Stimulated activated CD8-positive, alpha-beta memory T cell treated with anti-CD3 and anti-CD28 coated beads, Interleukin-4, amount 100 ng/mL, for 24 hours (primary cell): ENCODE measurements at regions not wholly inside any gene's neighbourhood (a gene's known extent, or its start where the extent isn't known, plus 50 kb on each side); places are given as distances from the start of the nearest gene placed in this dataset.

ENCODE experiments used
- DNase-seq: peaks from one replicate; pipeline ENCODE4 v3.0.0-alpha.2; 2020; ENCODE audit warnings: low read depth

DNA sequence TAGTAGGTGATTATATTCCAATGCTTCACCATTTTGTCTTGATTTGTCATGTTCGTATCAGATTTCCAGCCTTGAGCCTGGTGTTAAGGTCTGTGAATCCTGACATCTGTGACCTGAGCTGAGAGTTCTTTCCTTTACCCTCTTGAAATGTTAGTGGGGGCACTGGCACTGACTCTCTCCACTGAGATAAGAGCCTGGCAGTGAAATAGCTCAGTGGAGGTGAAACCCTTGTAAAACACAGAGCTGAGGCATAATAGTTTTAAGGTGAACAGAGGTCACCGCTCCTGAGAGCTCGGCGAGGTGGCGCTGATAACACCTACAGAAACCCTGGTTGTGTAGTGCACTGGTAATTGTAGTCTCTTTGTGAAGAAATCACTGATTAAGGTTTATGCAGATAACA lies 748.2 kb downstream of the DIAPH3 start:
- DNase-seq: no peak

DNA sequence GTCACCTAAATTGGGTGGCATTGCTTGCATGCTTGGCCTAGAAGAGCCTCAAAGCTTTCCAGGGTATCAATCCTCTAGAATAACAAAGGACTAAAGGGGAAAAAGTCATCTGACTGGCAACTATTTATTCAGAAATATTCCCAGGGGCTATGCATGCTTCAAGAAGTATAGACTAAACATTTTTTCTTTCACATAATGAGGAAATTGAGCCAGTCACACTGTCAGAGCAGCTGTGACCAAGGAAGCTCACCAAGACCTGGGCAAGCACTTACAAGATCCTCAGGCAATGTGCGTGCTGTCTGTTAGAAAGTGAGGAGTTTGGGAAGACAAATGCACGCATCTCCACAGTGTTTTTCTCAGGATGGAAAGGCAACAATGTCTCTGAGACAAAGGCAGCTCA lies 747.2 kb downstream of the DIAPH3 start:
- no peak for DNase-seq

DNA sequence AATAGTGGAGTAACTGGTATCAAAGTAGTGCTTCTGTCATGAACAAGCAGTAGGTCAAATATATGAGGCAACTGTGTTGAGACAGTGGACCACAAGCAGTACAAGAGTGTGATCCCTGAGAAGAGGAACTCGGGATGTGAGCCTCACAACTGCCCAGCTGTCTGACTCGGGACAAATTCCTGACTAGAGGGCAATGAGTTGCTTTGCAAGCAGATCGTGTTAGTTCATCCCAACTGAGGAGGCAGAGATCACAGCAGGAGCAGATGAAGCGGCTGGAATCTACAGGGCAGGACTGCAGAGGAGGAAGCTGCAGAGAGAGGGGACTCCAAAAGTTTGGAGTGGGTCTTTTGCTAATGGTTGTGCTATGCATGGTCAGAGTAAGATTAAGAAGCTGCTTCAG lies 741.1 kb downstream of the DIAPH3 start:
- DNase-seq: no peak

DNA sequence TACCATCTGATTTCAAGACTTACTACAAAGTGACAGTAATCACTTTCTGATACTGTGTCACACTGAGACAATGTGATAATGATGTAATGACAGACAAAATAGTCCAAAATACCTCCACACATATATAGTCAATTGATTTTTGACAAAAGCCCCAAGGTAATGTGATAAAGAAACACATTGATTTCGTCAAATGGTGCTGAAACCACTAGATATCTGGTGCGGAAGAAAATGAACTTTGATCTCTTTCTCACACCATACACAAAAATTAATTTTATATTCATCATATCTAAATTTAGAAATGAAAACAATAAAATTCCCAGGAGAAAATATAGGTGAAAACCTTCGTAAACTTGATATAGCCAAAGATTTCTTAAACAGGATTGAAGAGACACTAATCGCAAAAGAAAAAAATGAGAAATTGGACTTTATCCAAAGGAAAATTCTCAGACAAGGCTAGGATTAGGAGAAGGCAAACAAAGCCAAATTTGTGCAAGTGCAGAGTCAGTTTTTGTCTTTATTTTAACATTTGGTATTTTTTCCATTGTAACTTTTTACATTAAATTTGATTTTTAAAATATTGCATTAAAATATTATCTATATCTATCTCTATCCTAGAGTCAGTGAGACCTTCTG lies 739.9 kb downstream of the DIAPH3 start:
- no peak for DNase-seq

DNA sequence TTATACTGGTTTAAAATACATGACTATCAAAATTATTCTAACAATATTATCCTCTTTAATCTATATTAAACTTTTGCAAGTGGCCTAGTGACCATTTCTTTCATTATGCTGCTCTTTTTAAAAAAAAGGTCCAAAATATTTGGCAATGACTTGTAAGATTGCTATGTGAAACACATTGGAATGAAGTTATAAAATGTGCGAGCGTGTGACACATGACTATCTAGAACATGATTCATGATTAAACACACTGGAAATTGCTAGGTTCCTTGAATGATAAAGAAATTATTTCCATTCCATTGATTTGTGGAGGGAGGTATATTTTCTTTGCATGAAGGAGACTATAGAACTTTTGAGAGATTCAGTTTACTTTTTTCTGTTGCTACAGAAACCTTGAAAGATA lies 739.1 kb downstream of the DIAPH3 start:
- no peak for DNase-seq

DNA sequence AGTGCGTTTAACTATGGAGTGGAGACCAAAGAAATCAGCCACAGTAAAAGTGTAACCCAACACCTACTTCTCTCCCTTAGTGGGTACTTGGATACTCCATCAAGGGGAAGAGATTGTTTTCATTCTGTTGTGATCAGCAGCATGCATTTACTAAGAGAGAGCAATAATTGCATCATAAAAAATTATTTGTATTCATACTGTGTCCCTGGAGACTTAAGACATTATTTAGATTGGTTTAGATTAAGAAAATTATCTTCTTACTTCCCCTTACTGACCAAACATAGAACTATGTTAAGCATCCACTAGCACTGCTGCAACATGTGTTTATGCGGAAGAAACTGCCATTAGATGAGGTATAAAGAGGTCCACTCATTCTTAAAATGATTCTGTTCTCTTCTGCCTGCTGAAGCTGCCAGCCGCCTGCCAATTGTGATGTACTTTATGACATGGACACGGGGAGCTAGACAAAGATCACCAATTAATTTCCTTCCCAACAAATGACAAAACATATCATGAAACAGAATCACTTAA lies 738.5 kb downstream of the DIAPH3 start:
- no peak for DNase-seq

DNA sequence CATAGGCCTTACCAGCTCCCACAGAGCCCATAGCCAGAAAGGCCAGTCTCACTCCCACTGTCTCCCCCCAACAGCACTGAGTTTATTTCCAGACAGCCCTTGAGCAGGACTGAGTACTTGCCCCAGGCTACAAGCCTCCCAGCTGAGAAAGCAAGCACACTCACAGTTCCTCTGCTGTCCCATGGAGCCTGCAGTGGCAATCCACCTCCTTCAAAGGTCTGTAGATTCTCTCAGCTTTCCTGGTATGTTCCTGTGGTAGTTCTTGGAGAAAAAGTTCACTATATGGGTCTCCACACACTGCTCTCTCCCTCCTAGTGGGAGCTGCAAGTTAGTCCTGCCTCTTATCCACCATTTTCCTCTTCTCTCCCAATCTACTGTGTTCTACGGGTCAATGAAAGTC lies 728.7 kb downstream of the DIAPH3 start:
- no peak for DNase-seq

DNA sequence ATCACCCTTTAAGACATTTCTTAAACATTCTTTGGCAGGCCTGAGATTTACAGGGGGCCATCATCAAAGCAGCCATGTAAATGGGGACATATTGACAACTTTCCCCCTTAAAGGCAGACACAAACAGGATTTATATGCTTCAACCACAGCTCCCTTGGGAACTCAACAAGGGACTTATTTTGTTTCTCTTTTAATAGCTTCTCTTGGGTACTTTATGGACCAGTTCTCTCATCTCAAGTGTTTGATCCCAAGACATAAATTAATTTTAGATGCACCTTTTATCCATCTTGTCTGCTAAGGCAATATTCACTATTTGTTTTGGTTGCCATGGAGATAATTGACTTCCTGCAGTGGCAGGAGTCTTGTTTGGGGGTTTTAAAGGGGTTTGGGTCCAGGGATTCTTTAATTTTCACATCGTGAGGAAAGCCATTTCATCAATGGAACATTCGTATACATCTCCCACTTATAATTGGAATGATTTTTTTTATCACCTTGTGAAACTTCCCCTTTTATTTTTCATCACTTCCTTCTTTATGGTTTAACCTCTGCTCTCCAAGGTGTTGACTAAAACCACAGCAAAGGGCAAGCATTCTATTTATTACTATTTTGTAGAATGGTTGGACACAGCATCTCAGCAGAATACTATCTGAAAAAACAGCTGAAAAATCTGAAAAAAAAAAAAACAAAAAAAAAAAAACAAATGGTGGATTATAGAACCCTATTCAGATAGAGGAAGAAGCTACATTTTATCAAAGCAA lies 726.0 kb downstream of the DIAPH3 start:
- no peak for DNase-seq

DNA sequence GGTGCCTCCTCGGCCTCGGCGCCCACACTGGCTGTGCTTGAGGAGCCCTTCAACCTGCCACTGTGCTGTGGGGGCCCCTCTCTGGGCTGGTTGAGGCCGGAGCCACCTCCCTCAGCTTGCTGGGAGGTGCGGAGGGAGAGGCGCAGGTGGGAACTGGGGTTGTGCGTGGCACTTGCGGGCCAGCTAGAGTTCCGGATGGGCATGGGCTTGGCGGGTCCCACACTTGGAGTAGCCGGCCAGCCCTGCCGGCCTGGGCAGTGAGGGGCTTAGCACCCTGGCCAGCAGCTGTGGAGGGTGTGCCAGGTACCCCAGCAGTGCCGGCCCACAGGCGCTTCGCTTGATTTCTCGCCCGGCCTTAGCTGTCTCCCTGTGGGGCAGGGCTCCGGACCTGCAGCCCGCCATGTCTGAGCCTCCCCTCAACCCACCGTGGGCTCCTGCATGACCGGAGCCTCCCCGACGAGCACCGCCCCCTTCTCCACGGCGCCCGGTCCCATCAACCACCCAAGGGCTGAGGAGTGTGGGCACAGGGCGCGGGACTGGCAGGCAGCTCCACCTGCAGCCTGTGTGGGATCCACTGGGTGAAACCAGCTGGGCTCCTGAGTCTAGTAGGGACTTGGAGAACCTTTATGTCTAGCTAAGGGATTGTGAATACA lies 723.8 kb downstream of the DIAPH3 start:
- no peak for DNase-seq

DNA sequence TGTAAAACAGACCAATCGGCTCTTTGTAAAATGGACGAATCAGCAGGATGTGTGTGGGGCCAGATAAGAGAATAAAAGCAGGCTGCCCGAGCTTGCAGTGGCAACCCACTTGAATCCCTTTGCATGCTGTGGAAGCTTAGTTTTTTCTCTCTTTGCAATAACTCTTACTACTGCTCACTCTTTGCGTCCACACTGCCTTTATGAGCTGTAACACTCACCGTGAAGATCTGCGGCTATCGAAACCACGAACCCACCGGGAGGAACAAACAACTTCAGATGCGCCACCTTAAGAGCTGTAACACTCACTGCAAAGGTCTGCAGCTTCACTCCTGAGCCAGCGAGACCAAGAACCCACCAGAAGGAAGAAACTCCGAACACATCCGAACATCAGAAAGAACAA lies 722.7 kb downstream of the DIAPH3 start:
- peak; percentile 2 for DNase-seq

DNA sequence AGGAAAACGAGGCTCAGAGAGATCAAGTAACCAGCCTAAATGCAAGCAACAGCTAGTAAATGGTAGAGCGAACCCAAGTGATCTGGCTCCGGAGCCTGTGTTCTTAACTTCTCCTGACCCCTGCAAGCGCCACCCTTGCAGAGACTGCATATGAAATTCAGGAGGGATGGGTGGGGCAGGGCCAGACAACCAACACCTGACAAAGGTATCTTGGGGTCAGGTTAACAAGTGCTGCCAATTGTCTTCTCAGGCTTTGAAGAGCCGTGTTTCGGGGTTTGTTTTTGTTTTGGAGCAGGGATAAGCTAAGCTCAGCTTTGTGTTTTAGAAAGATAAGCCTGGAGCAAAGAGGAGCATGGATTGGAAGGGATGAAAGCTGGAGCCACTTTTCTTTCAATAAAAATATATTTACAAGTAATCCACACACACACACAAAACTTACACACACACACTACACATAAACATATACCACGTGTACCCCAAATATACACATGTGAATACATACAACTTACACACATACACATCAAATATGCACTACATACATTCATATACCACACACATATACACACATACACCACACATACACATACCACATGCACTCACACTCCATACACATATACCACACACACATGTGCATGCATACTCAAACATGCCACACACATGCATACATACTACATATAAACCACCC lies 722.0 kb downstream of the DIAPH3 start:
- DNase-seq: no peak

DNA sequence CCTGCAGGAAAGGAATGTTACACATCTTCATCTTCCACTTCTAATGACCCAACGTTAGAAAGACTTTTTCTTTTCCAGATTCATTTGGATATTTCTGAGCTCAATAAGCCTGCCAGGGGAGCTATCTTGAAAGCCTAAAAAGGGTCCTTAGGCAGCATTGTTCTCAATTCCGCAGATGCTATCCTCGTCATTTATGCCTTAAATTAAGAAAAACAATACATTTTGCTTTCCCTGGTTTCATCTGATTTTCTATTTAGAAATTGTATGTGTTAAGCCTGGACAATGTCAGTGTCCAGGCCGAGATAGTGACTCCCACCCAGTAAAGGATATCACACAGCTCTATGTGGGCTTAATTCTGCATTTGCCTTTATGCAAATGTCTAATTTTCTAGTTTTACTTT lies 721.3 kb downstream of the DIAPH3 start:
- DNase-seq: no peak

DNA sequence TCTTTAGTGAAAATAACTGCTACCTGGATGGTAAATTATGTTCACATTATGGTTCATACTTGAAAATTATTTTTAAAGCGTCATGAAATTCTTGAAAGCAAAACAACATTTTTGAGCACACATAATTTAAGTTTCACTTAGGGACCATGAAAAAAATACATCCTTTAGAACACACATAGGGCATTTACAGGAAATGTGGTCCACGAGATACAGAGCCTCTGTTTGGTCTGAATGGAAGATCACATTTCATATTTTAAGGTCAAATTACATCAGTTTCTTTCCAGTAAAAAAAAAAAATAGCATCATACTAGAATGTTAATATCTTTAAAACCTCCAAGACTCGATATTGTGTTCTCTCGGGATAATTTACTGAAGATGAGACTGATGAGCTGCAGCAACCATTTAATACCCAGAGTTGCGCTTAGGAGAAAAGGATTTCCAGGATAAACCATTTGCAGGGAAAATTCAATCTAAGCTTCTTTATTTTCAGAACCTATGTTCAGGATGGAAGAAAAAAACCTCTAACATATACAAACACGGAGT lies 720.7 kb downstream of the DIAPH3 start:
- no peak for DNase-seq

DNA sequence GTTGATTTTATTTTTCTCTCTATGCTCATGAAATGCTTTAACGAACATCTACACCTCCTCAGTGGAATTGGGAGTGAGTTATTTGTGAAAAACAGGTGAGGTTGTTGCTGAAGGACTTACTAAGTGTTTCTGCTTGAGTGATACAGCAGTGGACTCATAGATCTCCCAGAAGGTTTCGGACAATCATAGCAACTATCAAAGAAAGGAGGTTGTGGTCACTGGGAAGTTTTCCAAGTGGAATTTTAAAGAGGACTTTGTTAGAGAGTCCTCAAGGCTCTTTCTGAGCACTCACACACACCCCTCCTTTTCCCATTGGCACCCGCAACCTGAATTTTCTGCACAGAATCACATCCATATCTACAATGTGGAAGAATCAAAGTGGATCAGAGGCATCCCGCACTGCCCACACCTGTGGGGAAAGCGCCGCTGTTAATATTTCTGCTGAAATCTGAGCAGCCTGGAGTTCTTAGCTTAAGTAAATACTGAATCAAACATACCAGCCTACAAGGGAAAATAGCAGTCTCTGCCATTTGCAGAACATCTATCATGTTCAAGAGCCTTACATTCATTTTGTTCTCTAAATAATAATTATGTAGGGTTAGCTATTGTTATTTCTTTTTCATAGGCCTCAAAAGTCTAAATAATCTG lies 719.4 kb downstream of the DIAPH3 start:
- no peak for DNase-seq

DNA sequence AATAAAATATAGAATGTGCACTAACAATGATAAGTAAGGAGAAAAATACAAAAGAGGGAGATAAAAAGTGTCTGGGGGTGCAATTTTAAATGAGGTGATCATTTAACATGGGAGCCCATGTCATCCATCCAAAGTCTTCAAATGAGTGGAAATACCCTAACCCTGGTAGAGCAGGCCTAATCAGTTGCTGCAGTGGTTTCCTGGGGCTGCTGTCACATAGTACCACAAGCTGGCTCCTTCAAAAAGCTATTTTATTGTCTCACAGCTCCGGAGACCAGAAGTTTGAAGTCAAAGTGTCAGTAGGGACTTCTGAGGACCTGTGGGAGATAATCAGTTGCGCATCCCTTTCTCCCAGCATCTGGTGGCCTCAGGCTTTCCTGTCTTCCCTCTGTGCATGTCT lies 717.9 kb downstream of the DIAPH3 start:
- no peak for DNase-seq

DNA sequence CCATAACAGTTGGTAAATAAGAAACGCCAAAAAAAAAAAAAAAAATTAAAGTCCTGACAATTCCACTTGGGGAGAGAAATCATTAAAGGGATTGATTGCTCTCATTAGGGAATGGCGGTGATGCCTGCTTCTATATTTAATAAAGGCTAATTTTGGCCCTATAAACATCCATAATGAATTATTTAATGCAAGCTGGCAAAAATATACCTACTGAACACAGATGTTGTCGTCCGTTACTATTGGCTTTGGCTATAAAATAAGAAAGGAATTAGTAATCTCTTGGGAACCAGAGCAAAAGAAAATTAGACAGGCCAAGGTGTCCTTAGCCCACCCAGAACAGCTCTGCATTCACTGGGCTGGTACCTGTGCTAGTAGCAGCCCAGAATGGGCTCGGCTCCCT lies 717.3 kb downstream of the DIAPH3 start:
- no peak for DNase-seq

DNA sequence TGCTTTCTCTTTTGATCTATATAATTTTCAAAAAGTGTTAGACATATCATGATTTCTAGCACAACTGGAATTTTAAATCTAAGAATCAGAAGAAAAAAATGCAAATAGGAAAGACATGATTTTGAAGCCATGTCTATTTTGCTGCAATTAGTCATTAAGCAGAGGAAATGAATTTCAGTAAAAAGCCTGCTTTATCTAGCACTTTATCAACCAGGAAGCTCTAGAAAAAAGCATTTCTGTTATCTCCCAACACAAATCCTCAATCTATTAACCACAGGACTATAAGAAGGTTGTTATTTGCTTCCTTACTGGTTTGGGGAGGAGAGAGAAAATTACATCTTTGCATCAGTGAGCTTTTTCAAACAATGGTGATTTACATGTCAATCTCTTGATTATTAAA lies 716.7 kb downstream of the DIAPH3 start:
- no peak for DNase-seq

DNA sequence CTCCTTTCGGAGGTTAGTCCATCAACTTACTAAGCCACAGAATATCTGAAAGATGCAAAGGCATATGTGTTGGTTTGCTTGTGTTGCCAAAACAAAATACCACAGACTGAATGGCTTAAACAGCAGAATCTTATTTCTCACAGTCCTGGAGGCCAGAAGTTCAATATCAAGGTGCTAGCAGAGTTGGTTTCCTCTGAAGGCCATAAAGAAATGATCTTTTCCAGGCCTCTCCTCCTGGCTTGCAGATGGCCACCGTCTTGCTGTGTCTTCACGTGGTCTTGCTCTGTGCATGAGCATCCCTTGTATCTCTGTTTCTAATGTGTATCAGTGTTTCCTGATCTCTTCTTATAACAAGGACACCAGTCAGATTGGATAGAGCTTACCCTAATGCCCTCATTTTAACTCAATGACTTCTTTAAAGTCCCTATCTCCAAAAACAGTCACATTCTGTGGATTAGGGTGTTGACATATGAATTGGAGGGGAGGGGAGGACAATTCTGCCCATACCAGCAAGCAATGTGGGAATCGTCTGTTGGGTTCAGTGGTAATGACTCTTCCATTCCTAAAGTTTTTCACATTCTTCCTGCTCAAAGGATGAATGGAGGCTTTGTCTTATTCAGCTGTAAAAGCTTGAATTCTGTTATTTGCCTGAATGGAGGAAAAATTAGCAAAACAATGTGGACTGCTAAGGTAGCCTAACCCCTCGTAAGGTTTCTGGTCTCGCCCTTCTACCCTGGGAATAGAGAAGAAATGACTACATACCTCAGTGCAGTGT lies 715.7 kb downstream of the DIAPH3 start:
- DNase-seq: no peak

DNA sequence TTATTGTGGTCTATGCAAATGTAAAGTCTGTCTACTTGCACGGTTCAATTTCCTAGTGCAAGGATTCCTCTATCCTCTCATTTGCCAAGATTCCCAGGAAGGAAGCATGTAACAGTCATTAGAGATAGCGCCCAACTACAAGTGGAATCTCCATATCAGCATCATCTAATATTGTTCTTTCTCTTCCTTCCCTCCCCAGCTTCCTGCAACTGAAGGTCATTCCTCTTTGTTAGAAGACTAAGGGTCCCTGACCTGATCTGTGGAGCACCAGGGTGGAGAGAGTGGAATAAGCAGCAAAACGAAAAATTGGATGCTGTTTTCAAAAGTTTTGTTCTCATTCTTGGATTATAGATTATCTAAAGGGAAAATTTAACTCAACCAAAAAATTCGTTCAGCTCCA lies 714.0 kb downstream of the DIAPH3 start:
- DNase-seq: no peak

DNA sequence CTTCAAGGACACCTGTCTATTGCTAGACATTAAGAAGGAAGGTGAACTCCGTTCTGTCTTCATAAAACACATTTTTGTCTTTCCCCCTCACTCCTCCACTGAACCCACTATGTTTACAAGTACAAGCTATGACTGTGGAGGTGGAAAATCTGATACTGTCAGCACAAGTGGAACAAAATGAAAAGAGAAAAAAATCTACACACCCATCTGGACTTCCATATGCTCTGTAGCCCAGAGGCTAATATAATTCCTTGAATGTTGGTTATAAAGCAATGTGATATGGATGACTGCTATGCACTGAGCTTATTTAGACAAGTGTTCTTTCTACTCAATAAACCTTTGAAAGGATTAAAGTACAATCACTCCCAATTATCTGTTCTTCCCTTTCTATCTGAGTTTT lies 713.5 kb downstream of the DIAPH3 start:
- no peak for DNase-seq

DNA sequence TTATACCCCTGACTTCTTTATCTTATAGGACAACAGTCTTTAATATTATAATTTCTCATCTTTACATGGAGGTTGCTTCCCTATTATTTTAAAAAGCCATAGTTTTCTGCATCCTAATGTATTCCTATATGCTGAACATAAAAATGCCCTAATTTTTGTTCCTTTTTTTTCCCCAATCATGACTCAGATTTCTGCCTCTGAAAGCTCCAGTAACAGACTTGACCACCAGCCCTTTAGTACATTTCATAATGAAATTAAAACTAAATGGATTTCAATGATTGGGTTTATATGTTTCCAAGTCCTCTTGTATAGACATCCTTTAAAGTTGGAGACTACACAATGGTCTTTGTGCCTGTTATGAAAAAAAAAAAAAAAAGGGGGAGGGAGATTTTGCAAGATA lies 712.5 kb downstream of the DIAPH3 start:
- no peak for DNase-seq
